SK-N-SH treated with all-trans-retinoic acid at 6 μM for 48 hours (cell line): ENCODE measurements at regions not wholly inside any gene's neighbourhood (a gene's known extent, or its start where the extent isn't known, plus 50 kb on each side); places are given as distances from the start of the nearest gene placed in this dataset.

Experiments used
- ATAC-seq: fragments of 200-7000 bp; cut with Tn5 transposase; 3 replicates; pipeline ENCODE4 v1.9.1; 2020; ENCODE audit warnings: mild to moderate bottlenecking, moderate library complexity
- ARNTL ChIP-seq: fragments of 450-650 bp; formaldehyde crosslinking; IDR thresholded peaks from 2 replicates; pipeline ENCODE4 v1.5.0; 2020; ENCODE audit warnings: low read depth, mild to moderate bottlenecking, moderate library complexity, borderline replicate concordance
- BACH2 ChIP-seq: fragments of 250-450 bp; sonication (Bioruptor Pico); IDR thresholded peaks from 2 replicates; pipeline ENCODE4 v1.9.0; 2021; ENCODE audit warnings: mild to moderate bottlenecking, borderline replicate concordance
- CREB5 ChIP-seq: fragments of 250-450 bp; sonication (Bioruptor Pico); IDR thresholded peaks from 2 replicates; pipeline ENCODE4 v1.5.1; 2020; ENCODE audit warnings: low read depth, mild to moderate bottlenecking, moderate library complexity
- CSDC2 ChIP-seq: fragments of 250-450 bp; sonication (Bioruptor Pico); IDR thresholded peaks from 2 replicates; pipeline ENCODE4 v1.5.0; 2020; ENCODE audit warnings: mild to moderate bottlenecking, moderate library complexity
- CSRNP3 ChIP-seq: fragments of 250-450 bp; sonication (Bioruptor Pico); IDR thresholded peaks from 2 replicates; pipeline ENCODE4 v1.5.1; 2021; ENCODE audit warnings: mild to moderate bottlenecking, moderate library complexity
- ESRRG ChIP-seq: fragments of 250-450 bp; sonication (Bioruptor Pico); IDR thresholded peaks from 2 replicates; pipeline ENCODE4 v1.6.1; 2021; ENCODE audit warnings: mild to moderate bottlenecking
- GLIS3 ChIP-seq: fragments of 250-450 bp; sonication (Bioruptor Pico); IDR thresholded peaks from 2 replicates; pipeline ENCODE4 v1.5.0; 2020; ENCODE audit warnings: mild to moderate bottlenecking, moderate library complexity
- ISL1 ChIP-seq: fragments of 250-450 bp; sonication (Bioruptor Pico); IDR thresholded peaks from 2 replicates; pipeline ENCODE4 v2.1.2; 2022; ENCODE audit warnings: mild to moderate bottlenecking, moderate library complexity
- OSR1 ChIP-seq: fragments of 250-450 bp; sonication (Bioruptor Pico); IDR thresholded peaks from 2 replicates; pipeline ENCODE4 v1.8.0; 2022; ENCODE audit warnings: moderate library complexity, mild to moderate bottlenecking, inconsistent platforms
- PATZ1 ChIP-seq: fragments of 250-450 bp; sonication (Bioruptor Pico); IDR thresholded peaks from 2 replicates; pipeline ENCODE4 v1.8.0; 2020; ENCODE audit warnings: mild to moderate bottlenecking, moderate library complexity, borderline replicate concordance
- RARB ChIP-seq: fragments of 250-450 bp; sonication (Bioruptor Pico); IDR thresholded peaks from 2 replicates; pipeline ENCODE4 v1.8.0; 2021; ENCODE audit warnings: mild to moderate bottlenecking, moderate library complexity
- SNAI2 ChIP-seq: fragments of 250-450 bp; sonication (Bioruptor Pico); IDR thresholded peaks from 2 replicates; pipeline ENCODE4 v1.5.0; 2020; ENCODE audit warnings: mild to moderate bottlenecking, moderate library complexity
- TCF4 ChIP-seq: fragments of 250-450 bp; sonication (Bioruptor Pico); IDR thresholded peaks from 2 replicates; pipeline ENCODE4 v1.8.0; 2021; ENCODE audit warnings: mild to moderate bottlenecking, moderate library complexity, borderline replicate concordance
- TSHZ2 ChIP-seq: fragments of 250-450 bp; sonication (Bioruptor Pico); IDR thresholded peaks from 2 replicates; pipeline ENCODE4 v1.5.0; 2020; ENCODE audit warnings: mild to moderate bottlenecking, moderate library complexity
- ZC3H10 ChIP-seq: fragments of 250-450 bp; sonication (Bioruptor Pico); IDR thresholded peaks from 2 replicates; pipeline ENCODE4 v1.5.1; 2021; ENCODE audit warnings: mild to moderate bottlenecking, moderate library complexity
- ZFP3 ChIP-seq: fragments of 250-450 bp; sonication (Bioruptor Pico); IDR thresholded peaks from 2 replicates; pipeline ENCODE4 v1.5.0; 2020; ENCODE audit warnings: mild to moderate bottlenecking, moderate library complexity
- ZFP30 ChIP-seq: fragments of 450-650 bp; formaldehyde crosslinking; IDR thresholded peaks from 2 replicates; pipeline ENCODE4 v1.5.0; 2022; ENCODE audit warnings: mild to moderate bottlenecking, moderate library complexity
- ZNF70 ChIP-seq: fragments of 450-650 bp; formaldehyde crosslinking; IDR thresholded peaks from 2 replicates; pipeline ENCODE4 v1.5.0; 2020; ENCODE audit warnings: mild to moderate bottlenecking, moderate library complexity
- ZNF8 ChIP-seq: fragments of 450-650 bp; formaldehyde crosslinking; IDR thresholded peaks from 2 replicates; pipeline ENCODE4 v1.5.0; 2020; ENCODE audit warnings: mild to moderate bottlenecking, moderate library complexity

GRCh38 chr21:27047283-27047657 is 80.4 kb upstream of the ADAMTS5 start (continued):
- TF ChIP-seq ZFP30 (CRISPR knock-in tag) (no peak), PATZ1 (CRISPR knock-in tag) (no peak)
- TF ChIP-seq, all 23 proteins: peak for 0

- TF ChIP-seq ISL1 (no peak), RARB (CRISPR knock-in tag) (no peak), ESRRG (CRISPR knock-in tag) (no peak), OSR1 (CRISPR knock-in tag) (no peak), PATZ1 (CRISPR knock-in tag) (no peak), ZFP3 (CRISPR knock-in tag) (no peak), ZNF8 (CRISPR knock-in tag) (no peak), SNAI2 (CRISPR knock-in tag) (no peak), ZC3H10 (CRISPR knock-in tag) (no peak), TCF4 (no peak), ZFP30 (CRISPR knock-in tag) (no peak), CREB5 (CRISPR knock-in tag) (no peak), BACH2 (CRISPR knock-in tag) (no peak), GLIS3 (CRISPR knock-in tag) (no peak), CSDC2 (CRISPR knock-in tag) (no peak), ARNTL (no peak)
- ATAC-seq: no peak
Observed at GRCh38 chr21:27045281-27045985, 78.5 kb upstream of the ADAMTS5 start.

GRCh38 chr21:27043377-27043776 is 76.5 kb upstream of the ADAMTS5 start:
- no peak for ATAC-seq
- TF ChIP-seq GLIS3 (CRISPR knock-in tag) (no peak), ZFP3 (CRISPR knock-in tag) (no peak), ZNF70 (CRISPR knock-in tag) (no peak), ISL1 (no peak), OSR1 (CRISPR knock-in tag) (no peak), CSRNP3 (no peak), ESRRG (CRISPR knock-in tag) (no peak), CSDC2 (CRISPR knock-in tag) (no peak), TSHZ2 (CRISPR knock-in tag) (no peak), PATZ1 (CRISPR knock-in tag) (no peak), BACH2 (CRISPR knock-in tag) (no peak), ZFP30 (CRISPR knock-in tag) (no peak)
